Aorta (tissue), 5 donors: ENCODE measurements at regions not wholly inside any gene's neighbourhood (a gene's known extent, or its start where the extent isn't known, plus 50 kb on each side); places are given as distances from the start of the nearest gene placed in this dataset.

Experiments
- ATAC-seq: fragments of 200-7000 bp; cut with Tn5 transposase; one replicate; pipeline ENCODE4 v1.9.1; 2022; ENCODE audit warnings: moderate library complexity; ENCODE audit not compliant: low FRiP score
- DNase-seq, 2 donors: peaks; one replicate each; pipeline ENCODE4 v3.0.0-alpha.2; 2020
- H3K27ac ChIP-seq, 2 donors: one replicate each; pipeline ENCODE4 v1.5.1; 2013; ENCODE audit warnings: low read length in 2 of 2, mild to moderate bottlenecking in 2 of 2, moderate library complexity in 2 of 2, control low read depth in 1 of 2, inconsistent platforms in 1 of 2, low read depth in 1 of 2
- H3K27me3 ChIP-seq, 2 donors: one replicate each; pipeline ENCODE4 v1.6.1; 2013; ENCODE audit warnings: control low read depth in 1 of 2, low read length in 1 of 2, mild to moderate bottlenecking in 1 of 2, moderate library complexity in 1 of 2; ENCODE audit not compliant: insufficient read depth in 2 of 2, control insufficient read depth in 1 of 2
- H3K36me3 ChIP-seq, 2 donors: one replicate each; pipeline ENCODE4 v1.6.1; 2013; ENCODE audit warnings: control low read depth in 1 of 2, low read length in 1 of 2, mild to moderate bottlenecking in 1 of 2; ENCODE audit not compliant: insufficient read depth in 2 of 2, control insufficient read depth in 1 of 2
- H3K4me1 ChIP-seq, 2 donors: one replicate each; pipeline ENCODE4 v1.6.1; 2013; ENCODE audit warnings: low read length in 2 of 2, control low read depth in 1 of 2, mild to moderate bottlenecking in 1 of 2, moderate library complexity in 1 of 2; ENCODE audit not compliant: insufficient read depth in 2 of 2, control insufficient read depth in 1 of 2
- H3K4me3 ChIP-seq, 2 donors: one replicate each; pipeline ENCODE4 v1.5.1; 2013; ENCODE audit warnings: low read length in 2 of 2, control low read depth in 1 of 2, mild to moderate bottlenecking in 1 of 2
- H3K9me3 ChIP-seq: one replicate; pipeline ENCODE4 v1.6.1; 2013; ENCODE audit warnings: mild to moderate bottlenecking, low read length; ENCODE audit not compliant: control insufficient read depth
- WGBS, 2 donors: extraction: QIAGEN DNeasy Blood & Tissue Kit; methylation state at CpG; one replicate each; pipeline ENCODE4 v1.1.7; 2013; 5-methylcytosine and 5-hydroxymethylcytosine counted together
- intact Hi-C, 2 donors: fragments of 100-400 bp; cut with DNase I; formaldehyde crosslinking; loops; one replicate each; pipeline versions ENCODE4 v1.14.2 to v1.15.0; 2022
- donor health status: healthy with polysubstance abuse.
- donor health status: Bipolar disorder and iron deficiency.
- donor health status: DM: no; HTN: no; CAD: no.
- donor health status: DM: no; HTN: no; CAD: no.
- donor health status: DM: yes; HTN: yes; CAD: no.

- H3K27ac ChIP-seq = no peak overlapping the region
- DNase-seq (no peak), ATAC-seq (no peak)
- H3K27me3 ChIP-seq = no peaks in the 10 kb centered on the region
- H3K4me3 ChIP-seq = no peak overlapping the region
- no peaks in the 10 kb centered on the region for H3K4me1 ChIP-seq
- no peaks in the 10 kb centered on the region for H3K9me3 ChIP-seq
- intact Hi-C loops = loop anchor here in 1 of 2 donors (2.0 kb wide), 1 partner anchor 24 kb away; no protein-coding TSS in a partner anchor
- no peaks in the 10 kb centered on the region for H3K36me3 ChIP-seq
These were observed 666.8 kb upstream of the ARPP21 start for GRCh38 chr3:34972481-34972880.

DNA sequence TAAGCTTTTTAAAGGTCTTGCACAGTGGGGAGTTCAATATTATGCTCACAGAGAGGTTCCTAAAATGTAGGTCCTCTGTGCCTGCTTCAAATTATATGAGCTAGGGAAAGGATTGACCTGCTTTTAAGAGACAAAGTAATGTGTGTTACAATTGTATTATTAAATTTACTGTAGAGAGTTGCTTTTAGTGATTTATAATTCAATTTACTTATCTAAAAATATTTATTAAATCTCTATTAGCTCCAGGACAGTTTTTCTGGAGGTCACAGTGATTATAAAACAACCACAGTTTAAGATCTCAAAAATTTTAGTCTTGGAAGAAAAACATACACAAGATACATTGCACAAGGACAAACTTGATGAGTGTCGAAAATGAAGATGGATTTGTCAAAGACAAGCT, 665.7 kb upstream of the ARPP21 start:
- no peak for DNase-seq
- ATAC-seq = no peak
- no peaks in the 10 kb centered on the region for H3K4me1 ChIP-seq
- H3K27ac ChIP-seq = no peak overlapping the region
- H3K36me3 ChIP-seq = no peaks in the 10 kb centered on the region
- intact Hi-C loops = loop anchor here in 1 of 2 donors (2.0 kb wide), 1 partner anchor 25 kb away; no protein-coding TSS in a partner anchor
- no peaks in the 10 kb centered on the region for H3K9me3 ChIP-seq
- WGBS, 2 donors = 95 to 100% methylated on average over 1 of the region's 1 CpG
- H3K4me3 ChIP-seq = no peak overlapping the region
- H3K27me3 ChIP-seq = no peaks in the 10 kb centered on the region

GRCh38 chr3:34983631-34984030, 655.7 kb upstream of the ARPP21 start:
- ATAC-seq (no peak), DNase-seq (no peak)
- H3K4me3 ChIP-seq = no peak overlapping the region
- H3K27me3 ChIP-seq = no peaks in the 10 kb centered on the region
- no peak overlapping the region for H3K27ac ChIP-seq
- H3K36me3 ChIP-seq = no peaks in the 10 kb centered on the region
- intact Hi-C loops = no loop called here
- H3K9me3 ChIP-seq = no peaks in the 10 kb centered on the region
- H3K4me1 ChIP-seq = no peaks in the 10 kb centered on the region
- 44 to 53% methylated on average over 4 of the region's 4 CpGs for WGBS, 2 donors

- H3K27ac ChIP-seq = no peak overlapping the region
- H3K4me1 ChIP-seq = no peaks in the 10 kb centered on the region
- 97% methylated on average over 14 to 22 of the region's 22 CpGs for WGBS, 2 donors
These were observed 651.0 kb upstream of the ARPP21 start for GRCh38 chr3:34988296-34988695.

DNA sequence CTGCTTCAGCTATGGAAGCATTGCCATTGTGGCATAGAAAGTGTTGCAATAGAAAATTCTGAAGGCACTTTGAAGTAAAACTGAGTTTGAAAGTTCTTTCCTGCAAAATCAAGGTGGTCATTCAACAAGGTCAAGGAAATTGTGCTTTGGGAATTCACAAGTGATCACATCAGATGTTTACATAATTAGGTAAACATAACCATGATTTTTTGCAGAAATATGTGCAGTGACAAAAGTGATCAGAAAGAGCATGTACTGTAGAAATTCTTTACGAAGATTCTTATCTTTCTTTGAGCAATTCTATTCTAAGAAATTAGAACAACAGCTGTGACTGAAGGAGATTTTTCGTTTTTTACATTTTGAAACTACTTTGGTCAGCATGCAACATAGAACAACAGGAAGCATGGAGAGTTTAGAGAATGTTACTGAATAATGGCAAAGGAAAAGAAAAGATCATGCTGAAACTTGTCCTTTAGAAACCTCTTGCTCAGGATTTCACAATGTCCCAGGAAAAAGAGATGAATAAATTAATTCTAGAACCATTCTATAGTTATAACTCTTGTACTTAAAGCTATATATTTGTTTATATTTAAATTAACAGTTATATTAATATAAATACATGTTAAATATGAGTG, 643.4 kb upstream of the ARPP21 start:
- Histone ChIP-seq H3K27ac (no peak overlapping the region), H3K9me3 (no peaks in the 10 kb centered on the region), H3K27me3 (no peaks in the 10 kb centered on the region), H3K4me1 (no peaks in the 10 kb centered on the region), H3K36me3 (no peaks in the 10 kb centered on the region), H3K4me3 (no peak overlapping the region)
- DNase-seq (no peak), ATAC-seq (no peak)
- 10 to 16% methylated on average over 2 of the region's 2 CpGs for WGBS, 2 donors
- intact Hi-C loops = no loop called here

More at GRCh38 chr3:34988296-34988695, 651.0 kb upstream of the ARPP21 start:
- Histone ChIP-seq H3K4me3 (no peak overlapping the region), H3K36me3 (no peaks in the 10 kb centered on the region), H3K27me3 (no peaks in the 10 kb centered on the region), H3K9me3 (no peaks in the 10 kb centered on the region)
- ATAC-seq = no peak
- intact Hi-C loops = no loop called here
- DNase-seq = peak; percentile 16 to 63

- Histone ChIP-seq H3K27ac (no peak overlapping the region), H3K36me3 (no peaks in the 10 kb centered on the region), H3K4me1 (no peaks in the 10 kb centered on the region), H3K4me3 (no peak overlapping the region), H3K9me3 (no peaks in the 10 kb centered on the region), H3K27me3 (peaks cover 0 to 2% of the 10 kb centered on the region in 2 donors)
- intact Hi-C loops = no loop called here
- 67% methylated on average over 2 of the region's 2 CpGs for WGBS, 2 donors
- ATAC-seq (no peak), DNase-seq (no peak)
These were observed 640.4 kb upstream of the ARPP21 start for GRCh38 chr3:34998902-34999301.

- H3K9me3 ChIP-seq = no peaks in the 10 kb centered on the region
- no peak overlapping the region for H3K27ac ChIP-seq
- H3K4me1 ChIP-seq = no peaks in the 10 kb centered on the region
- H3K4me3 ChIP-seq = no peak overlapping the region
- H3K36me3 ChIP-seq = no peaks in the 10 kb centered on the region
- intact Hi-C loops = no loop called here
- ATAC-seq (no peak), DNase-seq (no peak)
- H3K27me3 ChIP-seq = no peaks in the 10 kb centered on the region
- 84 to 89% methylated on average over 1 of the region's 1 CpG for WGBS, 2 donors
These were observed 627.1 kb upstream of the ARPP21 start for GRCh38 chr3:35012214-35012613.

DNA sequence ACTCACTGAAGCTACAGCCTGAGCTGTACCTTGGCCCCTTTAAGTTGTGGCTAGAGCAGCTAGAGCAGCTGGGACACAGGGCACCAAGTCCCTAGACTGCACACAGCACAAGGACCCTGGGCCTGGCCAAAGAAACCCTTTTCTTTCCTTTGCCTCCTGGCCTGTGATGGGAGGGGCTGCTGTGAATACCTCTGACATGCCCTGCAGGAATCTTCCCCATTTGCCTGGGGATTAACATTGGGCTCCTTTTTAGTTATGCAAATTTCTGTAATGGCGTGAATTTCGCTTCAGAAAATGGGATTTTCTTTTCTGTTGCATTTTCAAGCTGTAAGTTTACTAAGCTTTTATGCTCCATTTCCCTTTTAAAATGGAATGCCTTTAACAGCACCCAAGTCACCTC, 611.2 kb upstream of the ARPP21 start:
- Histone ChIP-seq H3K27me3 (no peaks in the 10 kb centered on the region), H3K36me3 (no peaks in the 10 kb centered on the region), H3K4me1 (no peaks in the 10 kb centered on the region), H3K9me3 (peaks cover 6% of the 10 kb centered on the region), H3K4me3 (no peak overlapping the region), H3K27ac (no peak overlapping the region)
- intact Hi-C loops = no loop called here
- DNase-seq (no peak), ATAC-seq (no peak)
- WGBS, 2 donors = 93 to 98% methylated on average over 2 of the region's 2 CpGs

GRCh38 chr3:35042210-35042991, 596.9 kb upstream of the ARPP21 start:
- no peaks in the 10 kb centered on the region for H3K27me3 ChIP-seq
- DNase-seq (no peak), ATAC-seq (no peak)
- H3K4me3 ChIP-seq = no peak overlapping the region
- H3K4me1 ChIP-seq = no peaks in the 10 kb centered on the region
- 80 to 82% methylated on average over 2 of the region's 2 CpGs for WGBS, 2 donors
- intact Hi-C loops = no loop called here
- no peaks in the 10 kb centered on the region for H3K9me3 ChIP-seq
- no peaks in the 10 kb centered on the region for H3K36me3 ChIP-seq
- no peak overlapping the region for H3K27ac ChIP-seq
